A549 (cell line): ENCODE measurements at regions not wholly inside any gene's neighbourhood (a gene's known extent, or its start where the extent isn't known, plus 50 kb on each side); places are given as distances from the start of the nearest gene placed in this dataset.
"Not testable (repeated sequence)": the region's sequence is repeated elsewhere in the genome, so short reads cannot be mapped to it uniquely, and the experiment has no call there.

Experiments
- MAFK ChIP-seq: fragments of 450-650 bp; IDR thresholded peaks from 2 replicates; pipeline ENCODE4 v1.6.1; 2014; ENCODE audit not compliant: partially characterized antibody
- MAZ ChIP-seq: fragments of 150-350 bp; IDR thresholded peaks from 2 replicates; pipeline ENCODE4 v1.6.1; 2014; ENCODE audit warnings: antibody characterized with exemption, low read depth, low read length, borderline replicate concordance
- MYC ChIP-seq: IDR thresholded peaks from 2 replicates; pipeline ENCODE4 v1.6.1; 2012; ENCODE audit warnings: mild to moderate bottlenecking, inconsistent platforms, low read length, improper control_type of control experiment, borderline replicate concordance
- RAD21 ChIP-seq, 2 experiments: fragments of >200 bp in 1 of 2; sonication (Bioruptor Twin) in 1 of 2; formaldehyde crosslinking in 1 of 2; IDR thresholded peaks in 1 of 2; conservative IDR thresholded peaks in 1 of 2; 2 replicates in 1 of 2; 3 replicates in 1 of 2; pipeline ENCODE4 v1.6.1; 2012 to 2018; ENCODE audit warnings: inconsistent platforms in 1 of 2
- RARB ChIP-seq: fragments of 250-450 bp; sonication (Bioruptor Pico); IDR thresholded peaks from 2 replicates; pipeline ENCODE4 v1.8.0; 2021; ENCODE audit warnings: mild to moderate bottlenecking, moderate library complexity
- RNF2 ChIP-seq: fragments of 200-600 bp; sonication (generic); IDR thresholded peaks from 2 replicates; pipeline ENCODE4 v1.6.1; 2016; ENCODE audit warnings: low read depth, mild to moderate bottlenecking, antibody characterized with exemption, moderate library complexity, borderline replicate concordance
- SMC3 ChIP-seq: fragments of >200 bp; sonication (Bioruptor Twin); formaldehyde crosslinking; IDR thresholded peaks from 3 replicates; pipeline ENCODE4 v1.6.1; 2018; ENCODE audit warnings: inconsistent platforms
- TF ChIP-seq, protein P1 (sequence below): fragments of >200 bp; sonication (Bioruptor Twin); formaldehyde crosslinking; IDR thresholded peaks from 3 replicates; pipeline ENCODE4 v1.5.1; 2016

DNA sequence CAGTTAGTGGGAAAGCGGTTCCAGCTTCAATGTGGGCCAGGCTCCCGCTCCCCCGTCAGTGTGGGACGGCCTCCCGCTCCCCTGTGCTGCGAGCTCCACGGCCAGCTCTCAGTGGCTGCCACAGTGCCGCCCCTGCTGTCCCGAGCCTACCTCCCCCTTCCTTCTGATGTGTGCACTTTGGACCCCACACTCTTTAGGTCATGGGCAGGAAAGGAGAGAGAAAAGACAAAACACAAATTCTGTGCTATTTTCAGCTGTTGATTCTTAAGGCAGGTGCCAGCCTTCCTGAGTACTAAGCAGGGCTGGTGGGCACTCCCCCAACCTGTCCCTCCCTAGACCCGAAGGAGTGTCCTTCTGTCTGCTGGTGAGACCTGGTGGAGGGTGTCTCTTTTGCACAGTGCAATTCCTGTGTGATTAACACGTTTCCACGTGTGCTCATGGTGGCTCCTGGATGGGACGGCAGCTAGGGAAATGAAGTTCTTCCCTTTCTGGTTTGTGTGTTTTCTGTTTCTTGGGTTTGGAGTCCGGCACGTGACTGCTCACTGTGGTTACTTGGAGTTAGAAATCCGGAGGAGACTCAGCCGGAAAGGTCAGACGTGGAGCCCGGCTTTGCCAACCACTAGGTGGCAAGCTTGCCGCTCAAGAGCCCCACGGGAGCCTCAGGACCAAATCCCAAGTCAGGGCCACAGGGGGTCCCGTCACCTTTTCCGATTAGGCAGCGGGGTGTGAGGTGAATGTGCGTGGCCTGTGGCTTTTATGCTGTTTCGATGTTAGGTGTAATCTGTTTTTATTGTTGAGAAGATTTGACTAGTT lies 130.3 kb downstream of the LAT start:
- TF ChIP-seq RARB (CRISPR knock-in tag); MAFK; RNF2; MAZ; MYC: not testable (repeated sequence)
- TF ChIP-seq, protein P1, sequence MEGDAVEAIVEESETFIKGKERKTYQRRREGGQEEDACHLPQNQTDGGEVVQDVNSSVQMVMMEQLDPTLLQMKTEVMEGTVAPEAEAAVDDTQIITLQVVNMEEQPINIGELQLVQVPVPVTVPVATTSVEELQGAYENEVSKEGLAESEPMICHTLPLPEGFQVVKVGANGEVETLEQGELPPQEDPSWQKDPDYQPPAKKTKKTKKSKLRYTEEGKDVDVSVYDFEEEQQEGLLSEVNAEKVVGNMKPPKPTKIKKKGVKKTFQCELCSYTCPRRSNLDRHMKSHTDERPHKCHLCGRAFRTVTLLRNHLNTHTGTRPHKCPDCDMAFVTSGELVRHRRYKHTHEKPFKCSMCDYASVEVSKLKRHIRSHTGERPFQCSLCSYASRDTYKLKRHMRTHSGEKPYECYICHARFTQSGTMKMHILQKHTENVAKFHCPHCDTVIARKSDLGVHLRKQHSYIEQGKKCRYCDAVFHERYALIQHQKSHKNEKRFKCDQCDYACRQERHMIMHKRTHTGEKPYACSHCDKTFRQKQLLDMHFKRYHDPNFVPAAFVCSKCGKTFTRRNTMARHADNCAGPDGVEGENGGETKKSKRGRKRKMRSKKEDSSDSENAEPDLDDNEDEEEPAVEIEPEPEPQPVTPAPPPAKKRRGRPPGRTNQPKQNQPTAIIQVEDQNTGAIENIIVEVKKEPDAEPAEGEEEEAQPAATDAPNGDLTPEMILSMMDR = peak; percentile 66
- TF ChIP-seq RAD21 (conservative IDR thresholded peaks at IDR 0.05 in 1 of 2, IDR thresholded peaks at IDR 0.05 in 1 of 2) (peak; percentile 74 to 84), SMC3 (peak; percentile 86)
